ENCODE measurements at regions not wholly inside any gene's neighbourhood (a gene's known extent, or its start where the extent isn't known, plus 50 kb on each side); places are given as distances from the start of the nearest gene placed in this dataset.

GRCh38 chr11:120020981-120021380 lies 116.9 kb downstream of the TRIM29 start:
- no peaks in the 10 kb centered on the region for H3K4me1 ChIP-seq
- H3K36me3 ChIP-seq: no peaks in the 10 kb centered on the region
- H3K27me3 ChIP-seq: peaks cover 0 to 30% (median 2%) of the 10 kb centered on the region in 3 donors
- TF ChIP-seq CTCF (IDR thresholded peaks at IDR 0.05): no peak
- TF ChIP-seq EP300 (IDR thresholded peaks at IDR 0.05): no peak
- TF ChIP-seq POLR2AphosphoS5 (IDR thresholded peaks at IDR 0.05): no peak
- TF ChIP-seq POLR2A (IDR thresholded peaks at IDR 0.05): no peak
- H3K4me3 ChIP-seq: no peak overlapping the region
- WGBS, 2 donors: 61 to 89% methylated on average over 2 of the region's 2 CpGs
- no peak for DNase-seq
- no peak overlapping the region for H3K27ac ChIP-seq
- intact Hi-C loops (cut with DNase I): no loop called here
- H3K9me3 ChIP-seq: no peaks in the 10 kb centered on the region

GRCh38 chr11:120020486-120020885 lies 117.4 kb downstream of the TRIM29 start:
- no peak overlapping the region for H3K4me3 ChIP-seq
- 67 to 77% methylated on average over 4 of the region's 4 CpGs for WGBS, 2 donors
- intact Hi-C loops (cut with DNase I): no loop called here
- no peaks in the 10 kb centered on the region for H3K9me3 ChIP-seq
- no peaks in the 10 kb centered on the region for H3K36me3 ChIP-seq
- peaks cover 0 to 33% (median 2%) of the 10 kb centered on the region in 3 donors for H3K27me3 ChIP-seq
- no peaks in the 10 kb centered on the region for H3K4me1 ChIP-seq
- no peak overlapping the region for H3K27ac ChIP-seq
- no peak for DNase-seq
- no peak for TF ChIP-seq EP300 (IDR thresholded peaks at IDR 0.05)
- no peak for TF ChIP-seq POLR2A (IDR thresholded peaks at IDR 0.05)
- TF ChIP-seq POLR2AphosphoS5 (IDR thresholded peaks at IDR 0.05): no peak
- no peak for TF ChIP-seq CTCF (IDR thresholded peaks at IDR 0.05)

DNA sequence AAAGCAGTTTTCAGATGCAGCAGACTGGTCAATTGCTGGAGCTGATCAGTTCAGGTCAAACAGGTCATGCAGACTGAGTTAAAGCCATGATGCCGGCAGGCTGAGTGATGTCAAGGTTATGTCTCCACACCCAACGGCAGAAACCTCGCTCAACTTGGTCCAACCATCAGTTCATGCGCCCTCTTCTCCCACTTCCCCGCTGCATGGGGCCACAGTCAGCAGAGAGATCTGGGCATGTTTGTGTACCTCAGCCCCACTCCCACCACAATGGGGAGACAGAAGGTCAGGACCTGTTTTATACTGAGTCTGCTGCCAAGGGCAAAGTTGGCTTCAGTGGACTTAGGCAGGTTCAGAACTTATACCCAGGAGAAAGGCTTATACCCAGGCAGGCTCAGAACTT lies 118.7 kb downstream of the TRIM29 start:
- H3K4me1 ChIP-seq: no peaks in the 10 kb centered on the region
- peaks cover 0 to 40% (median 2%) of the 10 kb centered on the region in 3 donors for H3K27me3 ChIP-seq
- H3K9me3 ChIP-seq: no peaks in the 10 kb centered on the region
- whole genome bisulfite sequencing, 2 donors: 95 to 97% methylated on average over 5 of the region's 5 CpGs
- no peak for DNase-seq
- H3K27ac ChIP-seq: no peak overlapping the region
- H3K4me3 ChIP-seq: no peak overlapping the region
- TF ChIP-seq POLR2A (IDR thresholded peaks at IDR 0.05): no peak
- TF ChIP-seq POLR2AphosphoS5 (IDR thresholded peaks at IDR 0.05): no peak
- TF ChIP-seq CTCF (IDR thresholded peaks at IDR 0.05): no peak
- TF ChIP-seq EP300 (IDR thresholded peaks at IDR 0.05): no peak
- intact Hi-C loops (cut with DNase I): no loop called here
- no peaks in the 10 kb centered on the region for H3K36me3 ChIP-seq

- WGBS, 2 donors: 33 to 69% methylated on average over 9 of the region's 9 CpGs
- H3K4me1 ChIP-seq: peaks cover 0 to 4% (median 0%) of the 10 kb centered on the region in 4 donors
- H3K36me3 ChIP-seq: no peaks in the 10 kb centered on the region
- H3K27ac ChIP-seq: no peak overlapping the region
- peaks cover 0 to 54% (median 5%) of the 10 kb centered on the region in 3 donors for H3K27me3 ChIP-seq
- intact Hi-C loops (cut with DNase I): no loop called here
- TF ChIP-seq CTCF (IDR thresholded peaks at IDR 0.05) (no peak), POLR2A (IDR thresholded peaks at IDR 0.05) (no peak), EP300 (IDR thresholded peaks at IDR 0.05) (no peak), POLR2AphosphoS5 (IDR thresholded peaks at IDR 0.05) (no peak)
- DNase-seq: no peak
- H3K9me3 ChIP-seq: no peaks in the 10 kb centered on the region
- no peak overlapping the region for H3K4me3 ChIP-seq
Observed at GRCh38 chr11:120017582-120018150, 120.2 kb downstream of the TRIM29 start.
